ENCODE measurements at regions not wholly inside any gene's neighbourhood (a gene's known extent, or its start where the extent isn't known, plus 50 kb on each side); places are given as distances from the start of the nearest gene placed in this dataset.
A peak's percentile ranks its signal among the peaks of the same experiment; 100 is the strongest.
"Not testable (repeated sequence)": the region's sequence is repeated elsewhere in the genome, so short reads cannot be mapped to it uniquely, and the experiment has no call there.

- DNase-seq, result no peak
Measured at GRCh38 chr1:117708323-117709248, 102.7 kb downstream of the TENT5C start.

DNA sequence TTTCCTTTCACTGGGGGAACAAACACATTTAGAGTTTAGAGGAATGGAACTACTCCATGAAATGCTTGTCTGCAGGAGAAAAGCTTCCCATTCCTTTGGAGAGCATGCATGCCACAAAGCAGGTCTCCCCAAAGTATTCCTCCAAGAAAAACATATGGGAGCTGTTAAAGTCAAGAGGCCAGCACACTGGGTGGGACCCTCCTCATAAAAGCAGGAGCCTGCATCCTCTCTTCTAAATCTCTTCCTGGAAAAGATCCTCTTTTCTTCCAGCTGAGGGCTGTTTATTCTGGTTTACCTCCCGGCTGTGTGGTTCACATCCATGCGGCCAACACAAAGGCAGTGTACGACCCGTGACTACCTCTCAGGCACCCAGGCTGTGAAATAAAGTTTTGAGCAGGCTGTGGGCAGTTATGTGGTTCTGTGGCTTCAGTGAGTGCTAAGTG lies 103.4 kb downstream of the TENT5C start:
- DNase-seq, result no peak

GRCh38 chr1:117710710-117711109 lies 104.9 kb downstream of the TENT5C start:
- DNase-seq, result no peak

GRCh38 chr1:117712621-117713020 lies 106.8 kb downstream of the TENT5C start:
- DNase-seq, result no peak

GRCh38 chr1:117714546-117714945 lies 108.7 kb downstream of the TENT5C start:
- no peak for DNase-seq

GRCh38 chr1:117716030-117716429 lies 110.2 kb downstream of the TENT5C start:
- not testable (repeated sequence) for DNase-seq

- DNase-seq, result not testable (repeated sequence)
Measured at GRCh38 chr1:117717980-117718379, 112.1 kb downstream of the TENT5C start.

DNA sequence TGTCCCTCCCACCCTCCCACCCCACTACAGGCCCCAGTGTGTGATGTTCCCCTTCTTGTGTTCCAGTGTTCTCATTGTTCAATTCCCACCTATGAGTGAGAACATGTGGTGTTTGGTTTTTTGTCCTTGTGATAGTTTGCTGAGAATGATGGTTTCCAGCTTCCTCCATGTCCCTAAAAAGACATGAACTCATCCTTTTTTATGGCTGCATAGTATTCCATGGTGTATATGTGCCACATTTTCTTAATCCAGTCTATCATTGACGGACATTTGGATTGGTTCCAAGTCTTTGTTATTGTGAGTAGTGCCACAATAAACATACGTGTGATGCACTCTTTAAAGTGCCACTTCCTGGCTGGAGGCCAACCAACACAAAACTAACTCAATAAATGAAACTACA lies 112.7 kb downstream of the TENT5C start:
- not testable (repeated sequence) for DNase-seq

DNA sequence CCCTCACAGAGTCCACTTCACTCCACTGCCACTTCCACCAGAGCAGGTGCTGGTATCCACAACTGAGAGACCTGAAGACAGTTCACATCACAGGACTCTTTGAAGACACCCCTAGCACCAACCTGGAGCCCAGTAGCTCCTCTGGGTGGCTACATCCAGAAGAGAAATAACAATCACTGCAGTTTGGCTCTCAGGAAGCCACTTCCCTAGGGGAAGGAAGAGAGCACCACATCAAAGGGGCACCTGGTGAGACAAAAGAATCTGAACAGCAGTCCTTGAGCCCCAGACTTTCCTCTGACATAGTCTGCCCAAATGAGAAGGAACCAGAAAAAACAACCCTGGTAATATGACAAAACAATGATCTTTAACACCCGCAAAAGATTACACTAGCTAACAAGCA lies 113.2 kb downstream of the TENT5C start:
- no peak for DNase-seq

DNA sequence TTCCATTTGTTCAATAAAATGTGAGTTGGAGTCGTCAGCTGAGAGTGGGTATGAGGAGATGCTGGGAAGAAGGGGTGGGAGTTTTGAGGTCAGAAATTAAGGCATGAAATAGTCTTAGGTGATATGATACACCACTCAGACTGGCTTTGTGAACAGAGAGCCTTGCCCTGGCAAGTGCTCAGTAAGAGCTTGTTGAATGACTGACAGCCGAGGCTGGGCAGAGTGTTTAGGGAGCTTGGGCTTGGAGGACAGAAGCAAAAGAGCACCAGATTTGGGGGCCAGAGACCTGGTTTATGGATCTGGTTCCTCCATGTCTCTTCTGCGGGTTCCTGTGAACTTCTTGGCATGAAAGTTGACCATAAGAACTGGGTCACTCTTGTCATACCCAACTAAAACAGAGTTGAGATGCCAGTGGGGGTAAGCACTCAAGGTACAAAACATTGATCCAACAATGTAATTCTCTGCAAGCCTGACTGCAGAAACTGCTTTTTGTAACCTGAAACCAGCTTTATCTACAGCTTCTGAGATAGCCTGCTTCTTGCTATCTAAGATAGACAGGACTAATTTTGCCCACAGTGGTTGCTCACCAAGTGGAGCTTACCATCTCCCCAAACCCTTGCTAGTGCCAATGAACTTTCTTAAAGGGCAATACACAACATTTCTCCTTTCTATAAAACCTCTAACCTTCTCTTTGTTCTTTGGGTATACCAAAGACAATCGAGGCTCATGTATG lies 126.4 kb downstream of the TENT5C start:
- DNase-seq, result no peak

- no peak for DNase-seq
Measured at GRCh38 chr1:117732956-117733355, 127.1 kb downstream of the TENT5C start.

DNA sequence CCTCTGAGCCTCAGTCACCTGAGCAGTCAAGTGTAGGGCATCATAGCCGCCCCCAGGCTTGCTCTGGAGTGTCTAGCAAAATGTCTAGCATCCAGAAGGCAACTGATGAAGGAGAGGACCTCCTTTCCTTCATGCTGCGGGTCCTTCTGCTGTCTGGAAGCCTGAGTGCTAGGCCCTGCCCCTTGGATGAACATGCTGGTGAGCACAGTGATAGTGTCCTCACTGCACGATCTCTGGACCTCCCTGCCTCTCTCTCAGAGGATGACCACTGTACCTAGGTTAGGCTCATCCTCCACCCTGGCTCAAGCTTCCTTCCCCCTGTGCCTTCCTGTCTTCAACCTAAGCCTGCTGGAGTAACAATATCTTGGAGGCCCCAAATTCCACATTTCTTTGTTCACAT lies 128.6 kb downstream of the TENT5C start:
- no peak for DNase-seq

GRCh38 chr1:117735045-117735992 lies 129.5 kb downstream of the TENT5C start:
- DNase-seq, result no peak

DNA sequence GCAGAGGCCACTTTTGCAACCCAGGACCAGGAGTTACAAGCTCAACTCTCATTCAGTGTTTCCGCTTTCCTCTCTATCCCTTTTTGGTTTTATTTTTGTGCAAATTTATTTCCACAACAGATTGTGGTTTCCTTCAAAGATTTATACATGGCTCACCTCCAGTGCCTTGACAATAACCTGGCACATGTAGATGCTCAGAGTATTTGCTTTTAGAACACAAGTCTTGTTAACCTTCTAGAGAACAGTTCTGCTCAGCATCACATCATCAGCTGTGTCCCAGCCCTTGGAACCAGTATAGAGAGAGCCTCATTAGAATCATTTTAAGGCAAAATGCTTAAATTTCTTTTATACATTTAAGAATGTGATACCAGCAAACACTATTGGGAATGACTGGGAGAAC lies 133.7 kb downstream of the TENT5C start:
- DNase-seq, result no peak

DNA sequence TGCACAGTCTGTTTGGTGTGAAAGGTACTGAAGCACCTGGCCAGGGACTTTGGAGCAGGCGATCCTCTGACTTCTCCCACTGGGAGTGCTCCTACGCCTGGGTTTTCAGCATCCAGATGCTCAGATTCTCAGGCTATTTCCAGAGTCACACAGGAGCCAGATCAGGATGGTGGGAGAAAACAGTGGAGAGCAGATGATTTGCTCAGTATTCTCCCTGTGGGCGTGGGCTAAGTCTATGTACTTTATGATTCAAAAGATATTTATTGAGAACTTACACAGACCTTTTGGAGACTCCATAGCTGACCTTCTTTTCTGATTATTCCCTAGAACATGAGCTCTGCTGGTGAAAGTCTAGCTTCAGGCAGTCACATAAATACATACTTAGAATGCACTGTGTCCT lies 134.6 kb downstream of the TENT5C start:
- DNase-seq, result no peak

DNA sequence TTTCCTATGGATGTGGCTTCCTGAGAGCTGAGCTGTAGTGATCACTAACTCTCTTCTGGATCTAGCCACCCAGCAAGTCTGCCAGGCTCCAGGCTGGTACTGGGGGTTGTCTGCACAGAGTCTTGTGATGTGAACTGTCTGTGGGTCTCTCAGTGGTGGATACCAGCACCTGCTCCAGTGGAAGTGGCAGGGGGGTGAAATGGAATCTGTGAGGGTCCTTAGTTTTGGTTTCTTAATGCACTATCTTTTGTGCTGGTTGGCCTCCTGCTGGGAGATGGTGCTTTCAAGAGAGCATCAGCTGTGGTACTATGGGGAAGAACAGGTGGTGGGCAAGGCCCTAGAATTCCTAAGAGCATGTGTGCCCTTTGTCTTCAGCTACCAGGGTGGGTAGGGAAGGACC lies 140.7 kb downstream of the TENT5C start:
- DNase-seq, result not testable (repeated sequence)

DNA sequence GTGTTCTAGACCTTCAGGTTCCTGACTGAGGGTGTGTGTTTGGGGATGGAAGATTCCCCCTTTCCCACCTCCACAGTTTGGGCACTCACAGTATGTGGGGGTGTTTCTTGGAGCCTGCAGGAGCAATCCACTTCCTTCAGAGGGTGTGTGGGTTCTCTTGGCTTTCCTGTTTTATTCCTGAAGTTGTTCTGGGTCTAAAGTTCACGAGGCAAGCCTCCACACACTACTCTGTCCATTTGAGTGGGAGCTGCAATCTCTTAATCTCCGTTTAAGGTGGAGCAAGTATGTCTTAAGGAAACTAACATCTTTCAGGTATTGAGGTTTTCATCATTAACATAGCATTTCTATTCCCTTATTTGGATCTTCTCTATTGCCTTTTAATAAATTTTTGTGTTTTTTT lies 141.8 kb downstream of the TENT5C start:
- DNase-seq, result no peak

DNA sequence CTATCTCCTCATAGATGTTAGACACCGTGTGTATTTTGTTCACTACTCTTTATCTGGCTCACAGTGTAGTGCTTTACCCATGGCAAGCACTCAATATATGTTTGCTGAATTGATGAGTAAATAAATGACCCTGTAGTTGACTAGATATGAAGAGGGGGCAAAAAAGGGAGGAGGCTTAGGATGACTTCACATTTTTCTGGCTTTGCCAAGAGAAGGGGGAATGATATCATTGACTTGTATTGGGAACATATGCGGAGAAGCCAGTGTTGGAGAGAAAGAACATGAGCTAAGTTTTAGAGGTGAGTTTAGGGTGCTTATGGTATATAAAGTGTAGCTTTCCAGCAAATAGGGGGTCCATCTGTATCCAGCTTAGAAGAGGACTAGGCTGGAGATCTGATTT lies 145.5 kb downstream of the TENT5C start:
- no peak for DNase-seq

GRCh38 chr1:117752661-117753060 lies 146.8 kb downstream of the TENT5C start:
- no peak for DNase-seq

DNA sequence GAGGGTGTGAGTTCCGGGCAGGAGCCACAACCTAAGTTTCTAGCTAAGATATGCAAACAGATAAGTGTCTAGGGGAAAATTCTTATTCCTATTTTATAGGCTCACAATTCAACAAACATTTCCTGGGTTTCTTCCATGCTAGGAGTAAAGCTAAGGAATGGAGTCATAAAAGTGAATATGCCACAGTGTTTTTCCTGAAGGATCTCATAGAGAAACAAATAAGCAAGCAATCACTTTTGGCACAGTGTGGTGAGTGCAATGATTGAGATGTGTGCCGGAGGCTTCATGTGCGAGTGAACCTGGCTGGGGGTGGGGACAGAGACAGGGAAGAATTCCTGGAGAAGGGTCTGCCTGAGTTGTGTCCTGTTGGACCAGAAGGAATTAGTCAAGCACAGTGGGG lies 147.4 kb downstream of the TENT5C start:
- no peak for DNase-seq

- DNase-seq, result no peak
Measured at GRCh38 chr1:117753652-117754051, 147.8 kb downstream of the TENT5C start.

DNA sequence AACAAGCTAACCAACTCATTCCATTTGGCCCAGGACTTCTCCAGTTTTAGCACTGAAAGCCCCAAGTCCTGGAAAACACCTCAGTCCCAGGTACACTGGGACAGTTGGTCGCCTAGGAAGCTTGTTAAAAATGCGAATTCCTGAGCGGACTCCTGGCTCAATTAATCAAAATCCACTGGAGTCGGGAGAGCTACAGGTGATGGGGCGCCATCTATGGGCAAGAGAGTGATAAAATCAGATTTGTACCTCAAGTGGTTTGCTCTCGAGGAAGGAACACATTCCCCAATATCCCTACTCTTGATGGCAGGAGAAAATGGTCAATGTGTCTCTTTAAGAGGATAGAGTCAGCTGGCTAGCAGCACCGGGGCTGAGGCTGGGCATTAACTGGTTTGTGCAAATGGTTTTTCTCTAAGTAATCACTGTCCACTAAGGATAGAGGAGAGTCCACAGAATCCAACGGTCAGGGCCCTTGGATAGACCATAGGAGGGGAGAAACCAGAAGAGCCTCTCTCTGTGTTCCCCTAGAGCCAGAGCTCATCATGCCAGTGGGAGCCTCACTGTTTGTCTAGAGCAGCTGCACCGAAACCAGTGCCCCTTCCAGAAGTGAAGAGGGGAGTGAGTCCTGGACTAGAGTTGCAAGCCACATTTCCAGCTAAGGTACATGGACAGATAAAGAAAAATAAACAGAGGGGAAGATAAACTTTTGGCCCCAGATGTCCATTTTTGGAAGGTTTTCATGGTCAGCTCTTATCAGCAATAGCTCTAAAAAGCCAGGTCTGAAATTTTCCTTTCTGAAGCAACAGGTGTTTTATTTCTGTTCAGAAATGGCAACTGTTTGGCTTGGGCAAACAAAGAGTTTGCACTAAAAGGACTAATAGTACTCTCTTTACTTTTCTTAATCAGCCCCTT lies 148.5 kb downstream of the TENT5C start:
- DNase-seq, result peak; percentile 26
